ENCODE measurements at regions not wholly inside any gene's neighbourhood (a gene's known extent, or its start where the extent isn't known, plus 50 kb on each side); places are given as distances from the start of the nearest gene placed in this dataset.

DNA sequence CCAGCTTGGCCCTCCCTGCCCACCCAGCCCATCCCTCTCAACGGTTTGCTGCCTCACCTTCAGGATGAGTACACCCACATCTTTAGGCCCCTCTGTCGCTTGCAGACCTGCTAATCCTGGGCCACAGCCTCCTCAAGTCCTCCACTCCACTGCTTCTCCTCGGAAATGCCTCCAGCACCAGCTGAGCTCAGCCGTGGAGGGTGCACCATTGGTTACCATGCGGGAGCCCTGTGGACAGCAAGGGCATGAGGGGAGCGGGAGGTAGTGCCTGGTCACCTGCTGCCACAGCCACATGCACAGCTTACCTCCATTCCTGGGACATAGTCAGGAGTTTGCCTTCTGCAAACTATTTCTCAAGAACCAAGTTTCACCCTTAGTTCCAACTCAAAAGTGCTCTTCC, 286.3 kb upstream of the ZMIZ1 start:
- no peak for DNase-seq

DNA sequence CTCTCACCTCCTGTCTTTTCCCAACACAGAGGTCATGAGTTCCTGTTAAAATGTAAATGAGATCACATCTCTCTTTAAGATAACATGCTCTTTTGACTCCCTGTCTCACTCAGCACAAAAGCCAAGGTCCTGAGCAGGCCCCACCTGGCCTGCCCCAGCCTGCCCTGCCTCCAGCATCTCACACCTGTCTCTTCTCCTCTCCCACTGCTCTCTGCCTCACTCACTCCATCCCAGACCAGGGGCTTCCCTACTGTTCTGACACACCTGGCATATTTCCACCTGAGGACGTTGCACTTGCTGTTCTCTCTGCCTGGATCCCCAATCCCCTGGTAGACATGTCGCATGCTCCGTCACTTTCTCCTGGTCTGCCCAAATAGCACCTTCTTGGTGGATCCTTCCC, 285.0 kb upstream of the ZMIZ1 start:
- DNase-seq = no peak

DNA sequence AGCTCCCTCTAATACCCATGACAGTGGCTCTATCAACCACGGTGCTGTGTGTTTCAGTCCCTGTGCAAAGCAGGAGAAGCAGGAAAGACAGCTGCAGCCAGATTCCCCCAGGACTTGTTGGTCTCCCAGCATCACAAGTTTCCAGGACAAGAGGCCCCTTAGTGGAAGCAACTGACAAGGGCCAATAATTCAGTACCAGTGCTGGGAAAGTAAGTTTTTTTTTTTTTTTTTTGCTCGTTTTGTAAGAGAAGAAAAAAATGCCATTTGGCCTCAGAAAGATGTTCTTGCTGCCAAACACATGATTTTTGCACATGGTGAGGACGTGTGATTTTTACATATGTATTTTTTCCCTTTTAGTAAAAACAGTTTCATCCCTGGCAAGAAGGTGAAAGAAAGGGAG, 284.2 kb upstream of the ZMIZ1 start:
- DNase-seq = no peak

DNA sequence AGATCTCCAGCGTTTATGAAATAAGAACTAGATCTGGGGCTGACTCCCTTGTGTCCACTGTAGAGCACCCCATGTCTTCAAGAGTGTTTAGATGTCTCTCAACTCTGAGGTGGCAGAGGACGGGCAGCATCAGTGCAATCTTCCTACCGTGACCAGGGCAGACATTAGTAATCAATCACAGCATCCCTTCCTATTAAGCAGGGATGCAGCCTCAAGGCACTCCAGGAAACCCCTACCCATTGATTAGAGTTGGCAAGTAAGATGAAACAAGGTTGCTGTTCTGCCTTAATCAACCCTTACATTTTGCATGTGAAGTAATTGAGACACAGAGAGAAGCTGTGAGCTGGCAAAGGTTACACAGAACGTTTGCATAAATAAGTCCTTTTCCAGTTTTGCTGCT, 283.7 kb upstream of the ZMIZ1 start:
- no peak for DNase-seq

DNA sequence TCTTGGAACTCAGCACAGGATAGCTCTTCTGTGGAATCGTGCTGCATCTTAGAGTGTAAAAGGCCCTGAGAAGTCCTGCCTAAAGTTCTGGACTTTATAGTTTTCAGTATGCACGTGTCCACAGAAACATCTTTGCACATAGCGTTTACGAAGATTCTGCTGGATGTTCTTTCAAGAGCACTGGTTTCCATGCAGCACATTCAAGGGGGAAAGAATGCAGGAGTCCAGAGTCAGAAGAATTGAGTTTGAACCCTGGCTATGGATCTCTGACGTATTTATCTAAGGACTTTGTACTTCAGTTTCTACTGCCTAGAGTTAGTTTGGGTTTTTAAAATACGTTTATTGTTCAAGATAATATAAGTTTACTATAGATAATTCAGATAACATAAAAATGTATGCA, 282.8 kb upstream of the ZMIZ1 start:
- DNase-seq = no peak

DNA sequence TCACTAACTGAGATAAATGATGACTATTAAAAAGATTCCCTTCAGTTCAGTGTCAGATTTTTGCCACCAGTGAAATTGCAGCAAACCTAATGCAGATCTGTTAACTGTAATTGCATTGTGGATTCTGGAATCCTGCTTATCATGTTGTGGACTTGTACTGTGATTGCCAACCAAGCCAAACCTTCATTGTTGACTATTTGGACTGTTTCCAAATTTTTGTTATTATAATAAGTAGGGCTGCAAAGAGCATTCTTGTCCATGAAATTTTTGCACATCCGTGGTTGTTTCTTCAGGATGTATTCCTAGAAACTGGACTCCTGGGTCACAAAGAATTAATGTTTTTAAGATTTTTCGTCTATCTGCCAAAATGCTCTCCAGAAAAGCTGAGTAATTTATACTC, 281.6 kb upstream of the ZMIZ1 start:
- DNase-seq = no peak

DNA sequence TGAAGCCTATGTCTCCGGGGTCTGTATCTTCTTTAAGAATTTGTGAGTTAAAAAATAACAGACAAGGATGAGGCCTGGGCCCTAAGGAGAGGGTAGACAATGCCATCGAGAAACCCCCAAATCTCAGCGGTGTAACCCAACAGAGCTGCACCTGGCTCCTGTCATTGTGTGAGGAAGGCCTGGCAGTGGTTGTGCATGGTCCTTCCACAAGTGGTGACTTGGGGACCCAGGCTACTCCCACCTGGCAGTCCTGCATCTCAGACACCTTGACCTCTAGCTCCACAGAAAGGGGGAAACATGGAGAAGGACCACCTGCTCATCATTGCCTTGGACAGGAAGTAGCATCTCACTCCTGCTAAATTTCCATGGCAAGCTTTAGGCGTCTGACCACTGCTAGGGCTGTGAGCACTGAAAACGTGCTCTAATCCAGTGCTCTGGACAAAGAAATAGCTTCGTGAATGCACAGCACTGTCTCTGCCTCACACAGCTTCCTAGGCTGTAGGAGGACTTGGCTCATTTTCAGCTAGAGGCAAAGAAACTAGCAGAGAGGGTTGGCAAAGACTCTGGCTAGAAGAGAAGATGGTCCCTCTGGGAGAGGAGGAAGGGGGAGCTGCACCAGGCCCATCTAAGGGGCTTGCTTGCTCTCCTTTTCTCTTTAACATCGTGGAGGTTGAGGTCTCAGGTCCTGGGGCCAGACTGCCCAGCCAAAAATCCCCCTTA, 273.9 kb upstream of the ZMIZ1 start:
- no peak for DNase-seq

DNA sequence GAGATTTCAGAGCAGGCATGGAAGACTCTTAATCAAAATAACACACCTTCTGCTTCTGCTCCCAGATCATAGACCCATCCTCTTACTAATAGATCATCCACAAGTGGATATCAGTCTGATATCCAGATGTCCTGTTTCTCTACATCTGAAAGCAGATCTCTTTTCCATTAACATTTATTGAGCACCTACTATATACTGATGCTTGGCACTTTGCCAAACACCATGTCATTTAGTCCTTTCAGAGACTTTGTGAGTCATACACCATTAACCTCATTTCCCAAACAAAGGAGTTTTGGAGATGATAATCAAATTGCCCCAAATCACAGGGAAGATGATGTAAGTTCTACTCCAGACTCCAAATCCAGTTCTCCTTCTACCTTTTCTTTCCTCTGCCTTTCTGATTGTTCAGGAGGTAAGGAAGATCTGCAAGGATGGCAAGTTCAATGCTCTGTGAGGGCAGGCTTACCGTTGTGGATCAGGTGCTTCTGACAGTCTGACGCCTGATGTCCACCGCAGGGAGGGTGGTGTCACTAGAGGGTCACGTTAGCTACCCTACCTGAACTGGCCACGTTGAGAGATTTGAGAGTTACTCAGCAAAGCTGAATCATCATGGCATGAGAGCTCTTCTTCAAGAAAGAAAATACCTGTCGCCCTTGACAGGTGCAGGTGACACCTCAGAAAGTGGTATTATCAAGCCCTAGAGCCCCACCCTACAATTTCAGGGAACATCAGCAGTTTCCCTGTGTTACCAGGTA, 269.6 kb upstream of the ZMIZ1 start:
- DNase-seq = no peak

DNA sequence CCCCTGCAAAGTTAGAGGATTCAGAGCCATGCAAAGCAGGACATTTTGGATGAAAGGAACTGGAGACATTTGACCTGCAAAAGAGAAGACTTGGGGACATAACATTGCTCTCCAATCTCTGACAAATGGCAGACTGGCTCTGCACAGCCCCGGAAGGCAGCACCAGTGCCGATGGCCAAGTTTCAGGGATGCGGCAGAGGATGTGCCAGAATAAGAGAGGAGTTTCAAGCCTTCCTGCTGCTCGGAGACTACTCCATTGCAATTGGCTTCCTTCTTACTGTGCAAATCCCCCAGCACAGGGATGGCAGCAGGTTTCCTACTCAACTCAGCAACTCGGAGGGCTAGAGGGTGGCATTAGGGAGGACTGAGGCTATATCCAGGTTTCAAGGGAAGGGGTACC, 268.8 kb upstream of the ZMIZ1 start:
- no peak for DNase-seq

DNA sequence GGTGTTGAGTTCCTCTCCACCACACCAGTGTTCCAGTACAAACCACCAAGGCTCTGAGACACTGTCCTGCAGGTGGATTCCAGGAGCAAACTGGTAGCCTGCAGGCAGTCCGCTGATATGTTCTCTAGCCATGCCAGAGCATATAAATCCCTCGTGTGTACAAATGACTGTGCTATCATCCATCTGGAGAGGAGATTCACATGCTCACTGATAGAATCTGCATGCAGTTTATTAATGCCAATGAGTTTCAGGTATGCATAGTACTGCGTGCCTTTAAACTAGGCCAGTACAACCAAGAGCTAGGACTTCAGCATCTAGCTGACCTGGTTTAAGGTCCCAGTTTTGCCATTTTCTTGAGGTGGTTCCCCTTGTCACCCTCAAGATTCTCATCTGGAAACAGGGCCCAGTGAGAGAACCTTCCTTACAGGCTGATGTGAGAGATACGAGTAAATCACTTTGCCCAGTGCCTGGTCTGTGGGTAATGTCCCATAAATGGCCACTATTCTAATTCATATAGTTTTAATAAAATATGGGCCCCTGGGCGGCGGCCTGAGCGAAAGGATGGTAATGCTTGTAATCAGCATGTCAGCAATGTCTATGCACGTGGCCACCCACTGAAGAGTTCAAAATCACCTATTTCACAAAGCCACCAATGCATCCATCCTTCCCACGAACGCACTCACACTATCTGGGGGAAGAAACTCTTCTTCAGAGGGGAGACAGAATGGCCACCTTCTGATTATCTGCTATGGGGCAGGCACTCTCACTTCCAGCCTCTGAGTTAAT, 268.0 kb upstream of the ZMIZ1 start:
- DNase-seq = no peak

DNA sequence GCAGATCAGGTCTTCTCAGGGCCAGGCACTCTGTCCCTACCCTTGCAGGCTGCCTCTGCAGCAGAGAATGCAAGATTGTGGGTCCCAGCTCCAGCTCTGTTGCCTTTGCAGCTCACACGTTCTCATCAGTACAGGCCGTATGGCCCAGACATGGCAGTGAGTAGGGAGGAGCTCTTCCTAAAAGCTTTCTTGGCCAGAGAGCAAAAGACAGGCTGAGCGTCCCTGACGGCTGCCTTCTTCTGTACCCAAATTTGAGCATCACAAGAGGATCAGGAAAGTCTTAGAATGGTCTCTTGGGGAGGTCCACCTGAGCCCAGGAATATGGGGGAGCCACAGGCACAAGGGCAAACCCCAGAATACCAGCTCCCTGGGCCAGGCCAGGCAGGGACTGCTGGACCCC, 266.3 kb upstream of the ZMIZ1 start:
- DNase-seq = no peak

DNA sequence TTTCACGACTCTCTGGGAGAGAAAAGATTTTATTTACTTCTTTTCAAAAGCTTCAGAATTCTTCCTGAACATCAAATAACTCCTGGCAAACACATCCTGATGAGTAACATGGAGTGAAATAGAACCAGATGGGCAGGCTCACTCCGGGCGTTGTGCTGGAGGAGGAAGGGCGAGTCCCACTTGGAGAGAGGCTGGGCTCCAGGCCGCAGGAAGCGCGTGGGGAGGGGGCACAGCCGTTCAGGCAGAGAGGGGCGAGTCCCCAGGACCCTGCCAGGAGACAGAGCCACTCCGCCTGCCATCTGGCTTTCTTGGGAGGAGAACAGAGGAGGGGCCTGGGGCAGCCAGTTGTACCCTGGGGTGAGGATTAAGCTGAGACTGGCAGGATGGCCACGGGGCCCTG, 265.9 kb upstream of the ZMIZ1 start:
- DNase-seq = no peak

DNA sequence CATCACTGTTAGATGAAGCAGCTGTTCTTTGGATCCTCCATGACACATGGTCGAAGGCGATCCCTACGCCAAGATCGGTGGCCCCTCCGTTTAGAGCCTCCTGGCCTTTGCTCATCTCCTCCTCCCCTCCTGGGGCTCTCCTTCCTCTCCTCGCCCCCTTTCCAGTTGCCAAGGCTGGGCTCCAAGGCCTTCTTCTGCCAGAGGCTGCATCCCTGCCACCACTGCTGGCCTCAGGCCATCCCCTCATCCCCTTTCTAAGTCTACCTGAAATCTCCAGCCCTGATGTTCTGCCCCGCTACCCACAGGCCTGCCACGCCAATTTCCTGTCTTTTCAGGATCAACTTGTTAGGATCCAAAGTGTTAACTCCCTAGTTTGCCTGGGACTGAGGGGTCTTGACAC, 265.1 kb upstream of the ZMIZ1 start:
- no peak for DNase-seq

DNA sequence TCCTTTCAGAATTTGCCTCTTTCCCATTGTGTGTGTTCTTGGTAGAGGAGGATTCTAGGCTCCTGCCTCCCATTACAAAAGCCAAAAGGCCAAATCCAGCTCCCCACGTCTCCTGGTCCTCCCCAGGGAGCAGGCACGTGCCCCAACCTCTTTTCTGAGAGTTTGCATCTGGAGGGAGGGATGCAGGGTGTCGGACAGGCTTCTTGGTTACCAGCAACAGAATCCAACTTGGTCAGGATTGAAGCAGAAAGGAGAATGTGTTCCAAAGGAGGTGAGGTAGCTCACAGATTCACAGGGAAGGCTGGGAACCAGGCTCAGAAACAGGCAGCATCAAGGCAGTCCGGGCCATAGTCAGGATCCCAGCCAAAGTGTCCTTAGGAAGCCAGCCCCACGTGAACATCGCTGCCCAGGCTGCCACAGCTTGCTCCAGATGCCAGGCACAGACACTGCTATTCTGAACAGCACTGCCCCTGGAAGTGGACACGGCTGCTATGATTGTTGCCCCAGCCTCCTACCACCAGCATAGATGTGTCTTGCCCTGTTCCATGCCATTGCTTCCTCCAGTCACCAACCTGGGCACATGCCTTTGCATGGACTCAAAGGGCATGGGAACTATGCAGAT, 264.2 kb upstream of the ZMIZ1 start:
- no peak for DNase-seq

DNA sequence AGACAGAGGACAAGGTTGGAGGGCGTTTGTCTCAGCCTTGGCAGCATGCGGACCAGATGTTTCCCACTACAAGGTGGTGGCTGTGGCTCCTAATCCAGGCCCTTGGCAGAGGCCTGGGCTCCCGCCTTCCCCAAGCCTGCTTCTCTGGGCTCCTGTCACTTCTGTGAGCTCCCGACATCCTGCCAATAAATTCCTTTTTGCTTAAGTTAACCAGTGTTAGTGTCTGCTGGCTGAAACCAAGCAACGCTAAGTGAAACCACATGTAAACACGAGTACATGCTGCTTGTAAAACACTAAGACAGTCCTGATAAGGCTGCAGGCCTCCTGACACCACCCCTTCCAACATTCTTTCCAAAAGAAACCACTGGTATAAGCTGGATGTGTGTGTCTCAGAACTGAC, 263.6 kb upstream of the ZMIZ1 start:
- DNase-seq = no peak

DNA sequence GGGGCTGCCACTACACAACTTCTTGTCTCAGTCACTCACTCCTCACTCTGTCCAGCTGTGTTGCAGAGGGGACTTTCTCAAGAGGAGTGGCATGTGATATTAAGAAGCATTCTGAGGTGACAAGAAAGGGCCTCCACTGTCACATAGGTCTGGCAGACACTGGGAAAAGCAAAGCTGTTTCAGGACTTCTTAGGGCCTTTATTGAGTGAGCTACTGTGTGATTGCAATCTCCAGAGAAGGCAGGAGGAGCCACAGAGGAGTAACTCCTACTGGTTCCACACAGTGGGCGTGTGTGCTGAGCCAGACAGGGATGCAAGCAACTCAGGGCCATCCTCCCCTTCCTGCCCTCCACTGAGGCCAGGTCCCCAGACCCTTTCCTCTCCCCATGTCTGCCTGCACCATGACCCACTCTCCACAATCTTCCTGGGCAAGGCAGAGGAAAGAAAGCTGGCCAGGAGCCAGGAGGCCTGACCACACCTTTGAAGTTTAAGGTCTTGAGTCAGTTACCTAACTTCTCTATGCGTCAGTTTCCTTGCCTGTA, 262.0 kb upstream of the ZMIZ1 start:
- DNase-seq = no peak

DNA sequence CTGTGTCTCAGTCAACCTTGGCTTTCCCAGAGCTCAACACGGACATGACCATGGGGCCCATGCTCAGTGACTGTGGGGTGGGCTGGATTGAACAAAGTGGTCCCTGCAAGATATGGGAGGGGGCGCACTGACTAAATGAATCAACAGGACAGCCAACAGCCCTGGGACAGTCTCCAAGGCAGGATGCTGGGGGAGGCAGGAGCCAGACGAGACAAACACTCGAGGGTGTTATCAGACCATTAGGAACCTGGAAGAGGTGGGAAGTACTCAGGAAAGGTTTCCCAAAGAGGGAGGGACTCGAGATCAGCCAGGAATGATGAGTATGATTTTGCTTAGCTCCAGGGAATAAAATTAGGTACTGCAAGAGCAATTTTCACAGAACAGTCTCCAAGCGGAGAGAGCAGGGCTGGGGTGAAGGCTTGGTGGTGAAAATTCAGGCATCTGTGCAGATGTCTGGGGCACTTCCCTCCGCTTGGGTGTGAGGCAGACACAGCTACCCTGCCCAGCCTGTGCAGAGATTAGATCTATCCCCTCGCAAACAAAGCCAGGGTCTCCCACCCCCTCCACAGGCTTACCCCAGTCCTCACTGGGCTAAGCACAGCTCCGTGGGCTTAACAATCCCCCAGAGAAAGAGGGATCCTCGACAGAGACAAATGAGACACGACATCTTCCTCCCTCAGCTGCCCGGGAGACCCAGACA, 261.1 kb upstream of the ZMIZ1 start:
- no peak for DNase-seq

DNA sequence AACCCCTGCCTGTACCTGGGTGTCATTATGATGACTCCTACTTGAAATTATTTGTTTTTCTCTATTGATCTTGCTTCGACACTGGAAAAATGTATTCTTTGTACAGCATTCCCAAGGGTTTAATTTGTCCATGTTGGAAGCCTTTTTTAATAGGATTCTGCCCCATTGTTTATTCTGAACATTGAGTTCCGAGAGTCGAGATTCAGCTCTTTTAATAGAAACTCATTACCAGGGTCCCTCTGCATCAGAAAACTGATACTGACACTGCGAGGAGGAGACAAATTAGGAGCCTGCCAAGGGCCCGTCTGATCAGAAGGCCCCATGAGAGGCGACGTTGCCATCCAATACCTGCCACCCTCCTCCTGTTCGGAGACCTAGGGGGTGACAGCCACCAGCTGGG, 260.5 kb upstream of the ZMIZ1 start:
- DNase-seq = no peak

DNA sequence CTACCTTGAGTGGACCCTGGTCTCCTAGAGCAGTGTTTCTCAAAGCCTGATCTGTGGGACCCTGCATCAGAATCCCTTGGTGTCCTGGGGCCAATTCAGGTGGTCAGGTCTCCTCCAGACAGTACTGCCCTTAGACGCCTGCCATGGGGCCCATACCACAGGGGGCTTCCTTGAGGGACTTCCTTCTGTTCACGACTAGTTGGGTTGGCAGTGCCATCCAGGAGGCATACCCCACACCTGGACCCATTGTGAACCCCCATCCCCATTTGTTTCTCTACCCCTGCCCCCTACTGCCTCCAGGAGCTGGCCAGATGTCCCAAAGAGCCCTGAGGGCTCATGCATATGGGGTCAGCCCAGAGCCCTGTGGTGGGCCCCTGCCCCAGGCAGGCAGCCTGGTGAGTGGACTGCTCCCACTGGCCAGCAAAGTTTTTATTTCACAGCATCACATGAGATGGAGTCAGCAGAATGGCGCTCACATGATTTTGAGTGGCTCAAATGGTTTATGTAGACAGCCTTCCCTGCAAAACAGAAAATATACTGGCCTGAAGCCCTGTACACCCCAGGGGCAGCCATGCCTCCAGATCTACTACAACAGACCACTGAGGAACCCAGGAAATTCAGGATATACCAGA, 259.9 kb upstream of the ZMIZ1 start:
- DNase-seq = no peak

DNA sequence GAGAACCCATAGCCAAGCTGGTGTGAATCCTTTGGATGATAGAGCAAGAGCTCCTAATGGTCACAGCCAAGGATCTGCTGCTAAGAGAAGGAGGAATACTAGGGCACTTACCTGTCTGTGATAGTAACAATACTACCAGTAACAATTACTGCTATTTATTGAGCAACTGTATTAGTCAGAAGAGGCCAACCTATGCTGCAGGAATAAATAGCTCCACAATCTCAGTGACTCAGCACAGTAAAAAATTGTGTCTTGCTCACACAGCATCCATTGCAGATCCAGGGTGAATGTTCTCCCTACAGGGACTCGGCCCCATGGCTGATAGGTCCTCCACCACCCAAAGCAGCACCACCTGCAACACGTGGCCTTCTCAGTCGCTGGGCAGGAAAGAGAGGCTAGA, 257.6 kb upstream of the ZMIZ1 start:
- DNase-seq = no peak

DNA sequence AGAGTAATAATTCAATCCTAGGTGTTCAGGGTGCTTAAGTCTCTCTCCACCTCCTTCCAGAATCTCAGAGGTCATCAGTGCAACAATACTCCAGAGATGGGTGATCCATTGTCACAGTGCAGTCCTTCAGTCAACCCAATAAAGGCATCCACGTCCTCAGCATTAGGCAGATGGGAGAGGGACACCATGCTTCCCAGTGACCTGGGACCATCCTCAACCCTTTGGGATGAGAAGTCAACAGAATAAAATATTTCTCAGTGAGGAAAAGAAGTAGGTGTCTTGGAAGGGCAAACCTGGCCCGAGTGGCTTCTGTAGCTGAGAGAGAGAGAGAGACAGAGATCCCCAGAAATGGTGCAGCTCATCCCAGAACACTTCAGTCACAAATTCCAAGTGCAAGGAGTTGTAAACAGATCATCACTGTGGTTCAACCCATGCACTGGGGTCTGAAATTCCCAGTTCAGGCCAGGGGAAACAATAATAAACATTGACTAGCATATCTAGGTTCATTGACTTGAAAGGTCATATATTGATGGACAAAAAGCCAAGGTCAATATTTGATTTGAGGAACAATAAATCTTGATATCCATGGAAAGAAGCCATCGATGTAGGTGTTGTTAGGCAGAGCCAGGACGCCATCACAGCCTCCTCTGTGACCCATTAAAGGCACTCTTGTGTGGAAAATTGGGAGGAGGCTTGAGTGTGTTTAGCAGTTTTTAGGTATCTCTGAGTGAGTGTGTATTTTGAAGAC, 256.0 kb upstream of the ZMIZ1 start:
- DNase-seq = no peak
